ENCODE measurements at regions not wholly inside any gene's neighbourhood (a gene's known extent, or its start where the extent isn't known, plus 50 kb on each side); places are given as distances from the start of the nearest gene placed in this dataset.

GRCh38 chr10:112078003-112078402, 105.6 kb downstream of the GPAM start:
- no peaks in the 10 kb centered on the region for H4K20me1 ChIP-seq (replicated peaks; ENCODE audit: control insufficient read depth, extremely low read depth, insufficient read depth, low read length)
- H3K4me2 ChIP-seq (ENCODE audit: insufficient read depth, low read length) = no peak overlapping the region
- no peaks in the 10 kb centered on the region for H3K36me3 ChIP-seq (ENCODE audit: control insufficient read depth in 2 of 2, extremely low read depth in 1 of 2, insufficient read depth in 2 of 2, low read length in 2 of 2)
- H3K4me3 ChIP-seq (replicated peaks in 1 of 3; ENCODE audit: insufficient read depth in 1 of 3, low read depth in 1 of 3, low read length in 3 of 3) = no peak overlapping the region
- BruUV-seq (replicated peaks) = no TSS peak
- ChIA-PET CTCF (no interaction called here), POLR2A (no interaction called here)
- DNase-seq (ENCODE audit: low read depth, low spot score) = no peak
- no peak for FAIRE-seq
- no peaks in the 10 kb centered on the region for H3K9me1 ChIP-seq (replicated peaks; ENCODE audit: control insufficient read depth, extremely low read depth, insufficient read depth, low read length)
- H3K9me3 ChIP-seq (replicated peaks; ENCODE audit: control insufficient read depth, insufficient read depth, low read length) = no peaks in the 10 kb centered on the region
- H3K27me3 ChIP-seq (ENCODE audit: control insufficient read depth in 2 of 2, insufficient read depth in 2 of 2, low read length in 2 of 2) = no peaks in the 10 kb centered on the region
- H3K79me2 ChIP-seq (ENCODE audit: control insufficient read depth, insufficient read depth, low read length) = no peaks in the 10 kb centered on the region
- no peak overlapping the region for H3K27ac ChIP-seq (ENCODE audit: insufficient read depth, low read depth, low read length)
- H3K4me1 ChIP-seq (ENCODE audit: control insufficient read depth, extremely low read depth, insufficient read depth, low read length) = no peaks in the 10 kb centered on the region
- no peak overlapping the region for H3K9ac ChIP-seq (replicated peaks; ENCODE audit: extremely low read depth, insufficient read depth, low read length)
- intact Hi-C loops (cut with micrococcal nuclease) = no loop called here
- no peak overlapping the region for H2AFZ ChIP-seq (ENCODE audit: low read depth, low read length)
- no peak for TF ChIP-seq EZH2 (IDR thresholded peaks at IDR 0.05; ENCODE audit: borderline replicate concordance, low read depth, low read length, severe bottlenecking)
- dilution Hi-C loops (cut with MboI; ENCODE audit: extremely low pct_ligation_motif_present, low sequenced_read_pairs) = no loop called here

- Histone ChIP-seq H3K27me3 (ENCODE audit: control insufficient read depth in 2 of 2, insufficient read depth in 2 of 2, low read length in 2 of 2) (no peaks in the 10 kb centered on the region), H3K79me2 (ENCODE audit: control insufficient read depth, insufficient read depth, low read length) (no peaks in the 10 kb centered on the region), H3K4me1 (ENCODE audit: control insufficient read depth, extremely low read depth, insufficient read depth, low read length) (no peaks in the 10 kb centered on the region), H3K9ac (replicated peaks; ENCODE audit: extremely low read depth, insufficient read depth, low read length) (no peak overlapping the region), H3K4me2 (ENCODE audit: insufficient read depth, low read length) (no peak overlapping the region), H3K9me1 (replicated peaks; ENCODE audit: control insufficient read depth, extremely low read depth, insufficient read depth, low read length) (no peaks in the 10 kb centered on the region), H3K27ac (ENCODE audit: insufficient read depth, low read depth, low read length) (no peak overlapping the region), H3K36me3 (ENCODE audit: control insufficient read depth in 2 of 2, extremely low read depth in 1 of 2, insufficient read depth in 2 of 2, low read length in 2 of 2) (no peaks in the 10 kb centered on the region), H3K9me3 (replicated peaks; ENCODE audit: control insufficient read depth, insufficient read depth, low read length) (peaks cover 2% of the 10 kb centered on the region), H2AFZ (ENCODE audit: low read depth, low read length) (no peak overlapping the region), H4K20me1 (replicated peaks; ENCODE audit: control insufficient read depth, extremely low read depth, insufficient read depth, low read length) (no peaks in the 10 kb centered on the region), H3K4me3 (replicated peaks in 1 of 3; ENCODE audit: insufficient read depth in 1 of 3, low read depth in 1 of 3, low read length in 3 of 3) (no peak overlapping the region)
- TF ChIP-seq POLR2AphosphoS5 (IDR thresholded peaks at IDR 0.05; ENCODE audit: insufficient read depth, low read depth, low read length) = no peak
- no peak for TF ChIP-seq EZH2 (IDR thresholded peaks at IDR 0.05; ENCODE audit: borderline replicate concordance, low read depth, low read length, severe bottlenecking)
- no peak for TF ChIP-seq CTCF (IDR thresholded peaks at IDR 0.05; ENCODE audit: extremely low read depth in 1 of 2, insufficient read depth in 1 of 2, low read depth in 1 of 2, low read length in 2 of 2)
- TF ChIP-seq MYC (IDR thresholded peaks at IDR 0.05; ENCODE audit: low read depth, low read length) = no peak
- TF ChIP-seq JUN (IDR thresholded peaks at IDR 0.05; ENCODE audit: borderline replicate concordance, insufficient read depth, insufficient read length, low read depth) = no peak
- no peak for TF ChIP-seq MAX (IDR thresholded peaks at IDR 0.05; ENCODE audit: insufficient read depth, insufficient read length)
- TF ChIP-seq GATA2 (IDR thresholded peaks at IDR 0.05; ENCODE audit: insufficient read depth, insufficient read length, low read depth, low read length) = no peak
- no peak for TF ChIP-seq POLR2A (IDR thresholded peaks at IDR 0.05; ENCODE audit: low read depth, low read length)
- no peak for TF ChIP-seq FOS (IDR thresholded peaks at IDR 0.05; ENCODE audit: borderline replicate concordance, insufficient read depth, low read length)
- intact Hi-C loops (cut with micrococcal nuclease) = no loop called here
- no peak for FAIRE-seq
- dilution Hi-C loops (cut with MboI; ENCODE audit: extremely low pct_ligation_motif_present, low sequenced_read_pairs) = no loop called here
- ChIA-PET CTCF (no interaction called here), POLR2A (no interaction called here)
- no peak for DNase-seq (ENCODE audit: low read depth, low spot score)
- BruUV-seq (replicated peaks) = no TSS peak
These were observed 103.3 kb downstream of the GPAM start for GRCh38 chr10:112080231-112080630.

Measured in endothelial cell of umbilical vein (primary cell).